ENCODE measurements at regions not wholly inside any gene's neighbourhood (a gene's known extent, or its start where the extent isn't known, plus 50 kb on each side); places are given as distances from the start of the nearest gene placed in this dataset.

- Histone ChIP-seq H2AFZ (ENCODE audit: low read depth, low read length) (no peak overlapping the region), H4K20me1 (ENCODE audit: insufficient read depth) (no peaks in the 10 kb centered on the region), H3K9ac (ENCODE audit: low read length) (no peak overlapping the region), H3K9me3 (ENCODE audit: low read length) (no peaks in the 10 kb centered on the region), H3K4me3 (ENCODE audit: low read length) (no peak overlapping the region), H3K36me3 (ENCODE audit: insufficient read depth, low read length) (no peaks in the 10 kb centered on the region), H3K27me3 (ENCODE audit: insufficient read depth, low read depth, low read length) (peaks cover 12% of the 10 kb centered on the region), H3K27ac (ENCODE audit: low read length) (no peak overlapping the region), H3K4me2 (ENCODE audit: low read length) (no peak overlapping the region), H3K9me2 (ENCODE audit: insufficient read depth, low read length) (no peaks in the 10 kb centered on the region), H3F3A (ENCODE audit: insufficient read depth, low read length, poor library complexity, severe bottlenecking) (no peaks in the 10 kb centered on the region), H3K79me2 (replicated peaks; ENCODE audit: insufficient read depth, low read length) (no peaks in the 10 kb centered on the region)
- TF ChIP-seq REST (IDR thresholded peaks at IDR 0.05; ENCODE audit: borderline replicate concordance) (no peak), RAD21 (conservative IDR thresholded peaks at IDR 0.05) (no peak), EP300 (conservative IDR thresholded peaks at IDR 0.05; ENCODE audit: poor library complexity, severe bottlenecking) (no peak), EZH2 (IDR thresholded peaks at IDR 0.05; ENCODE audit: borderline replicate concordance, insufficient read depth, low read length, poor library complexity, severe bottlenecking) (no peak), POLR2AphosphoS5 (IDR thresholded peaks at IDR 0.05) (no peak), MXI1 (conservative IDR thresholded peaks at IDR 0.05; ENCODE audit: poor library complexity, severe bottlenecking) (no peak)
These were observed 260.8 kb downstream of the CGGBP1 start for GRCh38 chr3:87797872-87798566.

- Histone ChIP-seq H2AFZ (ENCODE audit: low read depth, low read length) (no peak overlapping the region), H3K9me2 (ENCODE audit: insufficient read depth, low read length) (no peaks in the 10 kb centered on the region), H3F3A (ENCODE audit: insufficient read depth, low read length, poor library complexity, severe bottlenecking) (no peaks in the 10 kb centered on the region), H3K27ac (ENCODE audit: low read length) (no peak overlapping the region), H3K36me3 (ENCODE audit: insufficient read depth, low read length) (no peaks in the 10 kb centered on the region), H3K4me3 (ENCODE audit: low read length) (no peak overlapping the region), H3K9me3 (ENCODE audit: low read length) (no peaks in the 10 kb centered on the region), H4K20me1 (ENCODE audit: insufficient read depth) (no peaks in the 10 kb centered on the region), H3K27me3 (ENCODE audit: insufficient read depth, low read depth, low read length) (peaks cover 24% of the 10 kb centered on the region), H3K9ac (ENCODE audit: low read length) (no peak overlapping the region), H3K4me2 (ENCODE audit: low read length) (no peak overlapping the region), H3K79me2 (replicated peaks; ENCODE audit: insufficient read depth, low read length) (no peaks in the 10 kb centered on the region)
- TF ChIP-seq MXI1 (conservative IDR thresholded peaks at IDR 0.05; ENCODE audit: poor library complexity, severe bottlenecking): no peak
These were observed 262.0 kb downstream of the CGGBP1 start for GRCh38 chr3:87796843-87797185.

- Histone ChIP-seq H3K4me3 (ENCODE audit: low read length) (no peak overlapping the region), H4K20me1 (ENCODE audit: insufficient read depth) (no peaks in the 10 kb centered on the region), H3K27ac (ENCODE audit: low read length) (no peak overlapping the region), H3F3A (ENCODE audit: insufficient read depth, low read length, poor library complexity, severe bottlenecking) (no peaks in the 10 kb centered on the region), H3K4me2 (ENCODE audit: low read length) (no peak overlapping the region), H3K27me3 (ENCODE audit: insufficient read depth, low read depth, low read length) (peaks cover 26% of the 10 kb centered on the region), H3K36me3 (ENCODE audit: insufficient read depth, low read length) (no peaks in the 10 kb centered on the region), H3K79me2 (replicated peaks; ENCODE audit: insufficient read depth, low read length) (no peaks in the 10 kb centered on the region), H2AFZ (ENCODE audit: low read depth, low read length) (no peak overlapping the region), H3K9ac (ENCODE audit: low read length) (no peak overlapping the region), H3K9me2 (ENCODE audit: insufficient read depth, low read length) (no peaks in the 10 kb centered on the region), H3K9me3 (ENCODE audit: low read length) (no peaks in the 10 kb centered on the region)
- TF ChIP-seq RAD21 (conservative IDR thresholded peaks at IDR 0.05) (no peak), TAF1 (IDR thresholded peaks at IDR 0.05; ENCODE audit: low read depth) (no peak), EP300 (conservative IDR thresholded peaks at IDR 0.05; ENCODE audit: poor library complexity, severe bottlenecking) (no peak), MXI1 (conservative IDR thresholded peaks at IDR 0.05; ENCODE audit: poor library complexity, severe bottlenecking) (no peak), POLR2AphosphoS5 (IDR thresholded peaks at IDR 0.05) (no peak), EZH2 (IDR thresholded peaks at IDR 0.05; ENCODE audit: borderline replicate concordance, insufficient read depth, low read length, poor library complexity, severe bottlenecking) (no peak), REST (IDR thresholded peaks at IDR 0.05; ENCODE audit: borderline replicate concordance) (no peak), SMC3 (conservative IDR thresholded peaks at IDR 0.05; ENCODE audit: poor library complexity) (no peak), CTCF (IDR thresholded peaks at IDR 0.05; ENCODE audit: poor library complexity, severe bottlenecking) (no peak)
These were observed 262.5 kb downstream of the CGGBP1 start for GRCh38 chr3:87796137-87796842.

Data from neural cell (in vitro differentiated cells).